Naive thymus-derived CD4-positive, alpha-beta T cell (primary cell): ENCODE measurements at regions not wholly inside any gene's neighbourhood (a gene's known extent, or its start where the extent isn't known, plus 50 kb on each side); places are given as distances from the start of the nearest gene placed in this dataset.

Experiments
- ATAC-seq: fragments of 150-1000 bp; cut with Tn5 transposase; 2 replicates; pipeline ENCODE4 v1.10.0; 2021; ENCODE audit warnings: mild to moderate bottlenecking, moderate library complexity
- CTCF ChIA-PET: fragments of 350-600 bp; sonication (Branson Sonifier 250); formaldehyde crosslinking; loops from one replicate; lab custom pipeline; 2021; ENCODE audit warnings: antibody characterized with exemption; lab: Charles Lee
- POLR2A ChIA-PET: fragments of 350-600 bp; sonication (Branson Sonifier 250); formaldehyde crosslinking; loops from one replicate; lab custom pipeline; 2021; ENCODE audit warnings: antibody characterized with exemption, inconsistent platforms; lab: Charles Lee
- DNase-seq, 9 donors: peaks; one replicate each; pipeline versions ENCODE4 v3.0.0 to v3.0.0-alpha.2; 2020 to 2022; ENCODE audit warnings: mixed read lengths in 1 of 9
- H3K27ac ChIP-seq: one replicate; pipeline ENCODE4 v1.7.0; 2013; ENCODE audit warnings: mild to moderate bottlenecking, low read depth, low read length, moderate library complexity
- H3K27me3 ChIP-seq, 2 donors: one replicate each; pipeline ENCODE4 v1.7.0; 2013; ENCODE audit warnings: low read length in 2 of 2, mild to moderate bottlenecking in 2 of 2, moderate library complexity in 2 of 2; ENCODE audit not compliant: control insufficient read depth in 2 of 2, insufficient read depth in 2 of 2
- H3K36me3 ChIP-seq, 3 experiments: 1 replicate in 2 of 3; 2 replicates in 1 of 3; pipeline ENCODE4 v1.7.0; 2013; ENCODE audit warnings: low read length in 3 of 3, mild to moderate bottlenecking in 3 of 3, moderate library complexity in 1 of 3; ENCODE audit not compliant: insufficient read depth in 3 of 3, control insufficient read depth in 2 of 3
- H3K4me1 ChIP-seq, 2 donors: one replicate each; pipeline ENCODE4 v1.7.0; 2013; ENCODE audit warnings: low read length in 2 of 2, mild to moderate bottlenecking in 2 of 2, moderate library complexity in 1 of 2; ENCODE audit not compliant: control insufficient read depth in 2 of 2, insufficient read depth in 2 of 2
- H3K4me3 ChIP-seq: 2 replicates; pipeline ENCODE4 v1.7.0; 2013; ENCODE audit warnings: mild to moderate bottlenecking, low read length
- H3K9me3 ChIP-seq, 3 experiments: 1 replicate in 2 of 3; 2 replicates in 1 of 3; pipeline ENCODE4 v1.7.0; 2013; ENCODE audit warnings: low read length in 3 of 3; ENCODE audit not compliant: control insufficient read depth in 2 of 3
- H3K27ac Mint-ChIP-seq, 9 donors: one replicate each; pipeline ENCODE4 v1.8.0; 2020 to 2022; ENCODE audit warnings: mixed read lengths in 9 of 9, mild to moderate bottlenecking in 8 of 9, moderate library complexity in 5 of 9, inconsistent platforms in 2 of 9
- H3K27me3 Mint-ChIP-seq, 5 donors: one replicate each; pipeline ENCODE4 v1.8.0; 2021 to 2022; ENCODE audit warnings: mixed read lengths in 5 of 5, mild to moderate bottlenecking in 1 of 5
- H3K36me3 Mint-ChIP-seq, 5 donors: one replicate each; pipeline ENCODE4 v1.8.0; 2020 to 2022; ENCODE audit warnings: mixed read lengths in 5 of 5, mild to moderate bottlenecking in 3 of 5, inconsistent platforms in 1 of 5
- H3K4me1 Mint-ChIP-seq, 7 donors: one replicate each; pipeline ENCODE4 v1.8.0; 2020 to 2022; ENCODE audit warnings: mixed read lengths in 7 of 7, mild to moderate bottlenecking in 3 of 7, inconsistent platforms in 1 of 7
- H3K4me3 Mint-ChIP-seq, 10 donors: one replicate each; pipeline ENCODE4 v1.8.0; 2020 to 2022; ENCODE audit warnings: mild to moderate bottlenecking in 10 of 10, mixed read lengths in 10 of 10, moderate library complexity in 6 of 10, inconsistent platforms in 2 of 10
- H3K9me3 Mint-ChIP-seq, 11 donors: one replicate each; pipeline ENCODE4 v1.8.0; 2020 to 2022; ENCODE audit warnings: mixed read lengths in 11 of 11, mild to moderate bottlenecking in 4 of 11, inconsistent platforms in 1 of 11, moderate library complexity in 1 of 11
- intact Hi-C, 2 donors: fragments of 100-400 bp; cut with micrococcal nuclease; formaldehyde crosslinking; loops; one replicate each; pipeline ENCODE4 v1.15.1; 2023

DNA sequence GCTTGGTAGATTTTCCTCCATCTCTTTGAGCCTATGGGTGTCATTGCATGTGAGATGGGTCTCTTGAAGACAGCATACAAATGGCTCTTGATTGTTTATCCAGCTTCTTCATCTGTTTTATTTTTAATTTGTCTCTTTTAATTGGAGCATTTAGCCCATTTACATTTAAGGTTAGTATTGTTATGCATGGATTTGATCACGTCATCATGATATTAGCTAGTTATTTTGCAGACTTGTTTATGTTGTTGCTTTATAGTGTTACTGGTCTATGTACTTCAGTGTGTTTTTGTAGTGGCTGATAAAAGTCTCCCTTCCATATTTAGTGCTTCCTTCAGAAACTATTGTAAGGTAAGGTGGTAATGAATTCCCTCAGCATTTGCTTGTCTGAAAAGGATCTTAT, 78.6 kb upstream of the RGMB start:
- intact Hi-C loops = no loop called here
- H3K4me1 ChIP-seq = no peaks in the 10 kb centered on the region
- H3K4me3 Mint-ChIP-seq = no peak overlapping the region
- H3K4me1 Mint-ChIP-seq = no peaks in the 10 kb centered on the region
- H3K9me3 Mint-ChIP-seq = peaks cover 4 to 49% (median 18%) of the 10 kb centered on the region in 11 donors
- no peaks in the 10 kb centered on the region for H3K27me3 ChIP-seq
- DNase-seq = no peak
- peaks cover 0 to 3% (median 0%) of the 10 kb centered on the region in 3 experiments for H3K9me3 ChIP-seq
- no peak overlapping the region for H3K27ac Mint-ChIP-seq
- peaks cover 0 to 18% (median 8%) of the 10 kb centered on the region in 5 donors for H3K27me3 Mint-ChIP-seq
- ChIA-PET CTCF (no interaction called here), POLR2A (no interaction called here)
- H3K27ac ChIP-seq = no peak overlapping the region
- H3K36me3 ChIP-seq = no peaks in the 10 kb centered on the region
- no peak overlapping the region for H3K4me3 ChIP-seq
- ATAC-seq = no peak
- peaks cover 0 to 8% (median 0%) of the 10 kb centered on the region in 5 donors for H3K36me3 Mint-ChIP-seq

DNA sequence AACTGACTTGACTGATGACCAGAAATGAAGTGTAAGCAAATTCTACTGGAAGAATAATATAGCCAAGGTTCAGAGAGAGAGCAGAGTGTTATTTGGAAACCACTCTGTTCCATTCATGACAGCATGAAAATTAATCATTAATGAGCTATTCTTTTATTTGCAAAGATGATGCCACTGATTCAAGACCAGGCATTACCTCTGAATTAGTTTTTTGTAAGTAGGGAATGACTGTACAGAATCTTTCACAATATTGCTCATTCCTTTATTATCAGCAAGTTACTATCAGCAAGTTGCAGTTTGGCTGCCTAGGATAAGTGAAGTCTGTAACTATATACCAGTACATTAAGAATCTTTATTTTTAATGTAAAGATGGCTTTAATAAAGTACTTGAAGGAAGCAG, 75.1 kb upstream of the RGMB start:
- H3K9me3 Mint-ChIP-seq = peaks cover 9 to 51% (median 26%) of the 10 kb centered on the region in 11 donors
- H3K27me3 ChIP-seq = no peaks in the 10 kb centered on the region
- H3K27me3 Mint-ChIP-seq = peaks cover 0 to 31% (median 22%) of the 10 kb centered on the region in 5 donors
- no peak overlapping the region for H3K27ac ChIP-seq
- no peaks in the 10 kb centered on the region for H3K36me3 ChIP-seq
- ATAC-seq = no peak
- no peak overlapping the region for H3K4me3 Mint-ChIP-seq
- H3K27ac Mint-ChIP-seq = no peak overlapping the region
- DNase-seq = no peak
- no peak overlapping the region for H3K4me3 ChIP-seq
- H3K4me1 Mint-ChIP-seq = no peaks in the 10 kb centered on the region
- CTCF ChIA-PET = no interaction called here
- peaks cover 0 to 10% (median 0%) of the 10 kb centered on the region in 5 donors for H3K36me3 Mint-ChIP-seq
- POLR2A ChIA-PET = no interaction called here
- H3K4me1 ChIP-seq = no peaks in the 10 kb centered on the region
- intact Hi-C loops = no loop called here
- no peaks in the 10 kb centered on the region for H3K9me3 ChIP-seq

DNA sequence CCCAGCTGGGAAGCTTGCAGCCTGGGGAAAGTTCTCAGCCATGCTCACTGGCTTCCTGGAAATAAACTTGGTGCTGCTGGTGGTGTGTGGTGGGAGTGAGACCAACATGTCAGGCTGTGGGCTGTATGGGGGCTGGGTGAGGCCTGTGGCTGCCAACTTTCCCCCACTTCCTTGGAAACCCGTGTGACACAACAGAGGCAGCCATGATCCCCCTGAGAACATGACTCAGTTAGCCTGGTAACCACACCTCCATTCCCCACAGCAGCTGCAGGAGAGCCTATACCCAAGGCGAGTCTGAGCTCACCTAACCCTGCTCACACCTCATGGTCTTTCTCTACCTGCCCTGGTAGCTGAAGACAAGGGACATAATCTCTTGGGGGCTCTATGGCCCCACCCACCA, 72.7 kb upstream of the RGMB start:
- Mint-ChIP-seq H3K36me3 (peaks cover 0 to 3% (median 0%) of the 10 kb centered on the region in 5 donors), H3K4me3 (no peak overlapping the region), H3K9me3 (peaks cover 9 to 42% (median 20%) of the 10 kb centered on the region in 11 donors), H3K27ac (no peak overlapping the region), H3K4me1 (no peaks in the 10 kb centered on the region), H3K27me3 (peaks cover 0 to 38% (median 22%) of the 10 kb centered on the region in 5 donors)
- DNase-seq (no peak), ATAC-seq (no peak)
- no peaks in the 10 kb centered on the region for H3K4me1 ChIP-seq
- intact Hi-C loops = no loop called here
- ChIA-PET CTCF (no interaction called here), POLR2A (no interaction called here)
- no peak overlapping the region for H3K27ac ChIP-seq
- H3K9me3 ChIP-seq = no peaks in the 10 kb centered on the region
- H3K36me3 ChIP-seq = no peaks in the 10 kb centered on the region
- H3K27me3 ChIP-seq = no peaks in the 10 kb centered on the region
- H3K4me3 ChIP-seq = no peak overlapping the region

DNA sequence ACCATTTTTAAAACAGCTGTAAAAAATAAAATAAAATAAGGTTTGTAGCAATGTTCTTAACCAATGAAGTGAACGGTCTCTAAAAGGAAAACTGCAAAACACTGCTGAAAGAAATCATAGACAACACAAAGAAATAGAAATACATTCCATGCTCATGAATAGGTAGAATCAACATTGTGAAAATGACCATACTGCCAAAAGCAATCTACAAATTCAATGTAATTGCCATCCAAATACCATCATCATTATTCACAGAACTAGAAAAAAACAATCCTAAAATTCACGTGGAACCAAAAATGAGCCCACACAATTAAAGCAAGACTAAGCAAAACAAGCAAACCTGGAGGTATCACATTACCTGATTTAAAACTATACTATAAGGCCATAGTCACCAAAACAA, 67.6 kb upstream of the RGMB start:
- Mint-ChIP-seq H3K27me3 (peaks cover 0 to 20% (median 14%) of the 10 kb centered on the region in 5 donors), H3K9me3 (peaks cover 9 to 47% (median 20%) of the 10 kb centered on the region in 11 donors), H3K4me3 (no peak overlapping the region), H3K27ac (no peak overlapping the region), H3K4me1 (no peaks in the 10 kb centered on the region), H3K36me3 (peaks cover 0 to 3% (median 0%) of the 10 kb centered on the region in 5 donors)
- Histone ChIP-seq H3K36me3 (no peaks in the 10 kb centered on the region), H3K27me3 (no peaks in the 10 kb centered on the region), H3K4me3 (no peak overlapping the region), H3K4me1 (no peaks in the 10 kb centered on the region), H3K9me3 (no peaks in the 10 kb centered on the region), H3K27ac (no peak overlapping the region)
- no peak for ATAC-seq
- POLR2A ChIA-PET = no interaction called here
- intact Hi-C loops = no loop called here
- CTCF ChIA-PET = no interaction called here
- no peak for DNase-seq

DNA sequence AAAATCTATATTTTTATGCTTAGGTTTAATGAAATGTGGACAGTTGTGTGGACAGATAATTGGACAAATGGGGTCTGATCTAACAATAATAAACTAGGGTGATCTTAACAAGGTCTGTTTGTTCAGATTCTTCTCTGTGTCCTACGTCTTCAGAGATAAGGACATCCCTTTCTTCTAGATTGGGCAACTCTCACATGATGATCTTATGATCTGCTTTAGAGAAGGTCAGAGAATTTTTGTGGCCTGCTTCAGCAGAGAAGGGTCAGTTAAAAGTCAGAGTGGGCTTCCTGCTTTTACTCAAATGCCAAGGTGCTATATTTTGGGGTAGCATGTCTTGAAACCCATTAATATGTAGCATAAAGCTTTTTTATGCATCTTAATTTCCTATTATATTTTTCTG, 63.8 kb upstream of the RGMB start:
- no peak overlapping the region for H3K4me3 Mint-ChIP-seq
- ATAC-seq (no peak), DNase-seq (no peak)
- intact Hi-C loops = no loop called here
- CTCF ChIA-PET = no interaction called here
- Histone ChIP-seq H3K27ac (no peak overlapping the region), H3K36me3 (no peaks in the 10 kb centered on the region), H3K4me3 (no peak overlapping the region), H3K27me3 (no peaks in the 10 kb centered on the region), H3K9me3 (no peaks in the 10 kb centered on the region), H3K4me1 (no peaks in the 10 kb centered on the region)
- peaks cover 0 to 5% (median 0%) of the 10 kb centered on the region in 5 donors for H3K27me3 Mint-ChIP-seq
- POLR2A ChIA-PET = no interaction called here
- peaks cover 0 to 17% (median 3%) of the 10 kb centered on the region in 11 donors for H3K9me3 Mint-ChIP-seq
- H3K27ac Mint-ChIP-seq = no peak overlapping the region
- H3K36me3 Mint-ChIP-seq = no peaks in the 10 kb centered on the region
- no peaks in the 10 kb centered on the region for H3K4me1 Mint-ChIP-seq

DNA sequence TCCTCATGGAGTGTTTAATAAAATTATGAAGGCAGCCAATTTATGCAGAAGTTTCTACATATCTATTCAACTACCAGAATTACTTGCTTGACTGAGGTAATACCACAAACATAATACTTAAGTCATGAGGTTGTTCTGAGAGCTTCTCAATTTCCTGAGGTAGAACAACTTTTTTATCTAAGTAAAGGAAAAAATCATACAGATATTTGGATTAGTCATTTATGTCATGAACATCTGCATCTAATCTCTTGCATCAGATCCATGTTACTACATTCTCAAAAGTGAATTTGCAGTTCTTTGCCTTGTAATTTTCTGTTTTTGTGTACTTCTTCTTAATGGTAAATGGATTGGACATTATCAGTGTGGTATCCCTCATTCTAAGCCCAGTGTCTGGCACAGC, 60.4 kb upstream of the RGMB start:
- no peak overlapping the region for H3K27ac Mint-ChIP-seq
- no peak overlapping the region for H3K4me3 ChIP-seq
- DNase-seq (no peak), ATAC-seq (no peak)
- no peaks in the 10 kb centered on the region for H3K4me1 Mint-ChIP-seq
- no peaks in the 10 kb centered on the region for H3K4me1 ChIP-seq
- CTCF ChIA-PET = no interaction called here
- intact Hi-C loops = no loop called here
- H3K36me3 Mint-ChIP-seq = no peaks in the 10 kb centered on the region
- peaks cover 0 to 2% (median 0%) of the 10 kb centered on the region in 11 donors for H3K9me3 Mint-ChIP-seq
- H3K27ac ChIP-seq = no peak overlapping the region
- H3K36me3 ChIP-seq = no peaks in the 10 kb centered on the region
- no peaks in the 10 kb centered on the region for H3K27me3 ChIP-seq
- H3K27me3 Mint-ChIP-seq = peaks cover 0 to 8% (median 5%) of the 10 kb centered on the region in 5 donors
- H3K9me3 ChIP-seq = no peaks in the 10 kb centered on the region
- H3K4me3 Mint-ChIP-seq = no peak overlapping the region
- POLR2A ChIA-PET = no interaction called here

DNA sequence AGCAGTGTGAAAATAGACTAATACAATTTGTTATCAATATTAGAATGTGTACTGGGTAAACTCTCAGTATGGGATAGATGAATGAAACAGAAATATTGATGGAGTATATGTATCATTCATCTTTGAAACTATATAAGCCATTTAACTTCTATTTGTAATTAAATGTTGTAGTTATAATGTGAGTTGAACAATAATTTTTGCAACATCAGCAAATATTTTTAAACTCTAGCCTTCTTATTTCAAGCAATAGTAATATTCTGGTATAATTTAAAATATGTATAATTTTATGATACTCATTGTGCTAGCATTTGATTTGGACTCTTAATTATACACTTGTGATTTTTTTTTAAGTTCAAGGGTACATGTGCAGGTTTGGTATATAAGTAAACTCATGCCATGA, 59.6 kb upstream of the RGMB start:
- H3K27me3 Mint-ChIP-seq = peaks cover 0 to 12% (median 11%) of the 10 kb centered on the region in 5 donors
- Histone ChIP-seq H3K27ac (no peak overlapping the region), H3K9me3 (no peaks in the 10 kb centered on the region), H3K4me1 (no peaks in the 10 kb centered on the region), H3K27me3 (no peaks in the 10 kb centered on the region), H3K4me3 (no peak overlapping the region), H3K36me3 (no peaks in the 10 kb centered on the region)
- intact Hi-C loops = no loop called here
- ChIA-PET POLR2A (no interaction called here), CTCF (no interaction called here)
- H3K27ac Mint-ChIP-seq = no peak overlapping the region
- no peak overlapping the region for H3K4me3 Mint-ChIP-seq
- peaks cover 0 to 7% (median 4%) of the 10 kb centered on the region in 11 donors for H3K9me3 Mint-ChIP-seq
- no peak for DNase-seq
- no peaks in the 10 kb centered on the region for H3K4me1 Mint-ChIP-seq
- no peak for ATAC-seq
- H3K36me3 Mint-ChIP-seq = peaks cover 0 to 3% (median 0%) of the 10 kb centered on the region in 5 donors
